ENCODE measurements at regions not wholly inside any gene's neighbourhood (a gene's known extent, or its start where the extent isn't known, plus 50 kb on each side); places are given as distances from the start of the nearest gene placed in this dataset.

DNA sequence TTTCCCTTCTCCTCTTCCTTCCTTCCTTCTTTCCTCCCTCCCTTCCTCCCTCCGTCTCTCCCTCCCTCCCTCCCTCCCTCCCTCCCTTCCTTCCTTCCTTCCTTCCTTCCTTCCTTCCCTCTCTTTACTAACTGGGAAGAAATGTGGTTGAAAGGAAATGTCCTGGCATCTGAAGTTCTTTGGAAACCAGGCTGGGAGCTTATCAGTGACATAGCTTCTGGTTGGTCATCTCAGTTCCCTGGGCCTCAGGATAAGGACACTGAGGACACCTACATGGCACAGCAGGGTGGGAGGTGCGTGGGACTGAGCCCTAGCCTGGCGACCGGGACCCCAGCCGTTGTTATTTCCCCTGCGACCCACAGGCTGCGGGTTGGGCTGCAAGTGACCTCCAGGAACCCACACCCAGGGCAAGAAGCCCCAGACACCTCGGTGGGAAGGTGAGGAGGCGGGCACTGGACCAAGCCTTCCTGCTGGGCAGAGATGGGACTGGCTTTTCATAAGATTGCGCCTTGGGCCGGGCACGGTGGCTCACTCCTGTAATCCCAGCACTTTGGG lies 1486.5 kb downstream of the TBC1D22A start:
- DNase-seq = no peak

DNA sequence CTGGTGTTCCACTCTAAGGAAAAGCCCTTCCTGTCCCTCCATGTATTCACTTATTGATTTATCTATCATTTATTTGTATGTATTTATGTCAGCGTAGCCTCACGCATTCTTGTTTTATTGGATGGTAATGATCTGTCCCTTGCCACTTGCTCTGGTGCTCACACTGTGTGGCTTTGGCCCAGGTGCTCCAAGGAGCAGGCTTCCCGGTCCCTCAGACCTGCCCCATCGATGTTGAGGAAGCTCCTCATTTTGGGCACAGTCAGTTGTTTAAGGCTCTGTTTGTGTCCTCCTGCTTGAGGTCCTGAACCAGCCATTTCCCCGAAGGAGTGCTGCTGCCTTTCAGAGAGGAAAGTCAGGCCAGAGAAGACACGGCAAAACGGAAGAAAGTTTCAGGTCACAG lies 1485.4 kb downstream of the TBC1D22A start:
- DNase-seq = no peak

DNA sequence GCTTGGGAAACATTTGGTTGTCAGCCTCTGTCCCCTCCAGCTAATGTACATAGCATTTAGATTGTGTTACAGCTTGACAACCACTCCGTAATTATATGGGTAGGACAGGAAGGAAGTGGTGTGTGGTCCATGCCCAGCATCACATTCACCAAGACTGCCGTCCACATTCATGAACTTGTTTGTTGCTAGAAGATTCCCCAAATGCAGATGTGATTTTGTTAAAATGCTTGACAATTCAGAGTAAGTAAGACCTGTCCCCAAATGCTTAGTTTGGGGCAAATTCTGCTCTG lies 1482.7 kb downstream of the TBC1D22A start:
- no peak for DNase-seq

DNA sequence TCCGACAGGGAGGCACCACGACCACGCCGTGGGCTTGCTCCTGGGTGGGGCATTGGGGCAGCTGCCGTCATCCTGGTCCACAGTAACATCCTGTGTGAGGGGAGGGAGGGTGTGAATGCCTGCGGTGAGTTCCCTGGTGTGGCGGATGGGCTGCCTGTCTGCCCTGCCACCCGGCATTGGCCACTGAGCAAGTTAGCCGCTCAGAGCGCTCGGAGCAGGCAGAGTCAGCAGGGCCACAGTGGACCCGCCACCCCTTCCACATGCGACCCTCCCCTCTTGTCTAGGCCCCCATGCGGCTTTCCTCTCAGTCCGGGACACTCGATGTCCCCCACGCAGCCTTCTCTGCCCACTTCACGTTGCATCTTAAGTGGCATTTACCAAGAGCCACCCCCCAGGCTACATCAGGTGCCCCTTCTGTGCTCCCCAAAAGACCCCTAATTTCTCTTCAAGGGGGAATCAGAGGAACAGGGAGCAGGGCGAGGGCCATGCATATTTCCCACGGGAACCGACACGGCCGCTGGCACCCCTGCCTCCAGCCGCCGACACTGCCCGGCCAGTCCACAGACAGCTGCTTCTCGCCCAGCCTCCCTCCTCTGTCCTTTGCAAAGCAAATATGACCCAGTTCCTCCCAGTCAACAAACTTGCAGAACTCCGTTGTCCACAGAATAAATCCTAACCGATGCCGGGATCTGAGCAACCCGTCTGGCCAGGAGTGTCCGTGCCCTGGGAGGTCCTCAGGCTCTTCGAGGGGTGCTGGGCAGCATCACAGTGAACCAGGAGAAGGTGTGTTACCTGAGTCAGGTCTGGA lies 1482.1 kb downstream of the TBC1D22A start:
- no peak for DNase-seq

DNA sequence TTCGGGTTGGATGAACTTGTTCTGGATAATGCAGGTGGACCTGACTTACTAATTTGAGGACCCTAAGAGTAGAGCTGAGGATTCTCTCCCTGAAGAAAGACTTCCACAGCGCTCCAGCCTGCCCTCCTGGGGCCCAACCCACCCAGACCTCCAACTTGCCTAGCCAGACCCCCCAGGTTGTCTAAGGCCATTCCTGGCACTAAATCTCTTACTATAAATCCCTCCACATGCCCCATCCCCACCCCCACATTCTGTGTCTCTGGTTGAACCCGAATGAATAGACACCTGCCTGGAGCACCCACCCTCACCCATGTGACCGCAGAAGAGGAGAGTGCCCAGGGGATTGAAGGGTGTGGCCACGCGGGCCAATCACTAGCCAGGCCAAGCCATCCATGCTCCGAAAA lies 1480.0 kb downstream of the TBC1D22A start:
- no peak for DNase-seq

DNA sequence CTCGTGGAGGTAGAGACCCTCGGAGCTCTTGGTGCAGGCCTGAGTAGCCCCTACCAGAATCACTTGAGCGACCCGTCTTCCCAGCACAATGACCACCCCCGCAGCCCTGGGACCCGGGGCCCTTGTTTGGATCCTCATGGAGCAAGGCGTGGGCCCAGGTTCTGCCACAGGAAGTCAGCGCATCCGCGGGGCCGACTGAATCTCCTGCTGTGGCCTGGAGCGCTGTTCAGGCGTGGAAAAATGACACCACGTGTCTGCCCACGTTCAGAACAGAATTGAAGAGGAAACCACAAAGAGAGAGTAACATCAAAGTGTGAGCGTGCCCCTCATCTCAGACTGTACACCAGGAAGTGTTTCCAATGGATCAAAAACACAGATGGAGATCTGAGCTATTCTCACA lies 1479.2 kb downstream of the TBC1D22A start:
- DNase-seq = no peak

DNA sequence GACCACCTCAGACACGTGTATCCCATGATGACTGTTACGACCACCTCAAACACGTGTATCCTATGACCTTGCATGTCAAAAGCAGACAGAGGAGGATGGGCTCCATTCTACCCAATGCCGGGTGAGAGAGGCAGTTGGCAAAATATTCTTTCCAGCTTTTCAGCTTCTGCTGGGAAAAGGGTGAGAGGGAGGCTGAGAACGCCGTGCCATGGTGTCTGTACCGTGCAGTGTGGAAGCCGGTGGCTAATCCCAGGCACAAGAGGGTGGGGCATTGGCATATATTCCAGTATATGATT lies 1478.4 kb downstream of the TBC1D22A start:
- no peak for DNase-seq

DNA sequence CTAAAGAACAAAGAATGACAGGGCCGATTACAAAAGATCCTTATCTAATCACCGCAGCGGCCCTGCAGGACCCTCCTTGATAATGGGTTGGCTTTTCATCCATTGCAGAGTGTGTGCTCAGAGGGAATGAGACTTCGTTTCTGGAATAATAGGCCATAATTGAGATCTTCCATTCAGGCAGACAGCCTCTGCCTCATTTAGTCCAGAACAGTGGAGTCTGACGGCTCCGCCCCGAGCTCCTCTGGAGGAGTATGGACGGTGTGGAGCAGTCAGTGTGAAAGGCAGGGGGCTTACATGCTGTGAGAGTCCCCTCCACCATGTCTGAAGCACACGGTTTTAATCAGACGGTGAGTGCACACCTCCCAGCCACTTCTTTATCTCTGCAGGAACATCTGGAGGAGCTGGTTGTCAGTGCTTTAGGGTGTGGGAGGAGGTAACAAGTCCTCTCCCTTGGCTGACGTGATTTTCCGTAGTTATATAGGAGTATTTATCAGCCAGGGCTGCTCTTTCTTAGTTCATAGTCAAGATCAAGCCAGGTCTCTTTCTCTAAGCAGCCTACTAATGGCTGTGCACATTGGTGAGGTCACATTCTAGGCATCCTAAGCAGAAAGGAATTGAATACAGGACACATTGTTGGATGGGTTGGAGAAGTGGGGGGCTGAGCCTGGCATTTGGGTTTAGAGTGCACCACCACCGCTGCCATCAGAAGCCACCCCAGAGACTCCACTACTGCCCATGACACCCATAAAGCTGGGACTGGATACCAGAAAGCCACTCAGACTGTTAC lies 1477.9 kb downstream of the TBC1D22A start:
- DNase-seq = no peak

DNA sequence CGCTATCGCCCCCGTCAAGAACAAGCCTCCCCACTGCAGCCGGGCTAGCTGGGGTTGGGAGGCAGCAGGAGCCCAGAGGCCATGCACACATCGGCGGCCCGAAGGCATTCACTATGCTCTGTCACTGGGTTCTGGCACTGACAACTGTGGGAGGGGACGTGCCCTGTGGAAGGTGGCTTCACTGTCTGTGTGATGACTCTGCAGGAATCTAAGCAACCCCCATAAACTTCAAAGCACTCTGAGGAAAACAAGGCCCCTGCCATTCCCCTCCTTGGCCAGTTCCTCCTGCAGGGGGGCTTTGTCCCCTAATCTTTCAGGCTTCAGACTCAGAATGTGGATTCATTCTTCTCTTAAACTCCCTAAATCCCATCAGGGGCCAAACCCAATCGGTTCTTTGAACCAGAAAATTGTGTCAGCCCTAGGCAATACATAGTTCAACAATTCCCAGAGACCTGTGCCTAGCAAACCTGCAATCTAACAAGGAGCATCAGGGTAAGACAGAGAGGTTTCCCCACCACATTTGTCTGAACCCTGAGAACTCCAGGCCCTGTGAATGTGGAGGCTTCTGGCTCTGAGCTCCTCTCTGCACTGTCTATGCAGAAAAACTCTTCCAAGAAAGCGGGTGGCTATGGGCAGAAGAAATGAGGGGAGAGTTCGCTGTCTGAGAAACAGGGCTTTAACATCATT lies 1477.2 kb downstream of the TBC1D22A start:
- DNase-seq = no peak

DNA sequence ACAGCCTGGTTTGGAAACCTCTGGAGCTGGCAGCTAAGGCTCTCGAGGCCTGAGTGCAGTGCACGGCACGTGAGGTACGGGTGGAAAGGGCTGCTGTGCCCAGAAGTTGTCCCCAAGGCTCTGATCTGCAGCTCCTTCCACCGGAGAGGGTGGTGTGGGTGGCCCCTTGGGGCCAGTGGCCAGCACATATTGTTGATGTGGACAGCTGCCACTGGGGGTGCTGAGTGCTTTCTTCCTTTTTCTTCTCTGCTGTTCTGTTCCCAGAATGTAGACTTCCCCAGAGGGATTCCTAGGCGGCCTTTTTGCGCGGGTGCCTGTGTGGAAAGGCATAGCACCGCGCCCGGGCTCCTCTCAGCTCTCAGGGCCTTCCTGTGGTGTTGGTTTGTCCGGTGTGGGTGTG lies 1476.5 kb downstream of the TBC1D22A start:
- DNase-seq = no peak

DNA sequence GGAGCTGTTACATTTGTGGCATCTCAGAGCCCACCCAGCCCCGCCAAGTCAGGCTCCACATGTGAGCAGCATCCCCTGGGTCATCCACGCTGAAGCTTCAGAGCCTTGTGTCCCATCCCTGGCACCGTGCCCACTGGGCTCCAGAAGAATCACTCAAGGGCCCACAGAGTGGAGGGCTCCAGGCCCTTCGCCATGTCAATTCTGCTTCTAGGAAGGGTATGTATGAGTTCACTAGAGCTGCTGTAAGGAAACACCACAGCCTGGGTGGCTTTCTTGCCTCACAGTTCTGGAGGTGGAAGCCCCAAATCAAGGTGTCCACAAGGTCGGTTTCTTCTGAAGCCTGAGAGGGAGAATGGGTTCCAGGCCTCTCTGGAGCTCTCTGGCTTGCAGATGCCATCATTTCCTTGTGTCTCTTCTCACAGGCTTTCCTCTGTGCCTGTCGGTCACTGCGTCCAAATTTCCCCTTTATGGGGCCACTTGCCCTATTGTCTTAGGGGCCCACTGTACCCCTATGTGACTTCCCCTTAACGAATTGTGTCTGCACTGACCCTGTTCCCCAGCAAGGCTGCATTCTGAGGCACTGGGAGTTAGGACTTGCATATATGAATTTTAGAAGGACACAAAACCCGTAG lies 1476.0 kb downstream of the TBC1D22A start:
- no peak for DNase-seq

DNA sequence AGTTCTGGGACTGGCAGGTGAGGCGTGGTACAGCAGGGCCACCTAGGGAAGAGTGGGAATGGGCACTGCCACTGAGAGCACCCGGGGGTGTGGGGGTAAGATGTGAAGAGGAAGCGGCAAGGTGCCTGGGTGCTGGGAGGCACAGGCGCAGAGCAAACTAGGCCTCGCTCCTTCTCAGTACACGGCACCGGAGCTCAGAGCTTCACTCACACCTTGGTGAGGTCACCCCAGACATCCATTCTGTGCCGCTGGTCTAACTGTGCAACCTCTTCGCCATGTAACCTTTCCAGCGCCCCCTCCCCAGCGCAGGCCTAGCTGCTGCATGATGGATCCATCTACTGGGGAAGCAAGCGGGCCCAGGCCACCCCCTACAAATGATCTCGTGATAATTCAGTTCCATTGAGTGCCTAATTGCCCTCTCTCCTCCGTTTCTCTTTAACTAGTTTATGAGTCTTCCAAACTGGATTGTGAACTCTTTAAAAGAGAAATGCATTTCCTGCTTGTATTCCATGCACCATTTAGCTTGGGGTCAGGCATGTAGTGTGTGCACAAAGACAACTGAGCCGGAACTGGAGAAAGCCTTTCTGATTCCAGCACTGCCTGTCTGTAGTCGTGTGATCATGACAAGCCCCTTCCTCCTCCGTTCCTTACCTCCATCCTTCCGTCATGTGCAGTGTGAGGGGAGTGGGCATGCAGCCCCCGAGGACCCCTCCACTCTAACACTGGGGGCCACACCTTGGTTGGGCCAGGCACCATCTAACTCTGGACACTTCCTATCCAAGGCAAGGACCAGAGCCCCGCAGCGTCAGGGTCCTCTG lies 1475.2 kb downstream of the TBC1D22A start:
- DNase-seq = no peak

DNA sequence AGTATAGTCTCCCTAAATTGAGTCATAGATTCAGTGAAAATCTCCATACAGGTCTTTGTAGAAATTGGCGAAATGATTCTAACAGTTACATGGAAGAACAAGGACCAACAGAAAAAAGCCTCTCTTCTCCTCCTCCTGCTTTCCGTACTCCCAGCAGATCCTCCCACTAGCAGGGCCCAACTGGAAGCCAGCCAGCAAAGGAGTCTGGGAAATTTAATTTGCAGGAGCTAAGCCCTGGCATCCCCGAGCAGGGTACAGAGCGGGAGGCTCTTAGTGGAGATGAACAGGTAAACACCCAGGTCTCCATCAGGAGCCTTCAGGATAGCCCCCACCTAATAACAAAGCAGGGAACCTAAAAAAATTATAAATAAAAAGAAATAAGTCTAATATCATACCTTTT lies 1473.8 kb downstream of the TBC1D22A start:
- no peak for DNase-seq

DNA sequence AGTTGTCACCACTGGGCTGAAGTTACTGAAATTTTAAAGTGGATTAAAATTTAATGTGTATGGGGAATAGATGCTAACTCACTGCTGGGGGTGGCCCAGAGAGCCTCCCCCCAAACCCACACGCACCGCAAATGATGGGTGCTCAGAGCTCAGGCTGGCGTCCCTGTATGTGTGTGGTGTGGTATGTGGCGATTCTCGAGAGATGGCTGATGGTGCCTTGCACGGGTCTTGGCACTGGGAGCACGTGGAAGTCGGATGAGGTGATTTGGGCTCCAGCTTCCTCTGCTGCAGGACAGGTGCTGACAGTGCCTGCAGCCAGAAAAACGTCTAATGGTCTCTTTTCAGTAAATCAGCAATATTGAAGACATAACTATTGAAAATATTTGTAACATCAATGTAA lies 1473.3 kb downstream of the TBC1D22A start:
- no peak for DNase-seq

DNA sequence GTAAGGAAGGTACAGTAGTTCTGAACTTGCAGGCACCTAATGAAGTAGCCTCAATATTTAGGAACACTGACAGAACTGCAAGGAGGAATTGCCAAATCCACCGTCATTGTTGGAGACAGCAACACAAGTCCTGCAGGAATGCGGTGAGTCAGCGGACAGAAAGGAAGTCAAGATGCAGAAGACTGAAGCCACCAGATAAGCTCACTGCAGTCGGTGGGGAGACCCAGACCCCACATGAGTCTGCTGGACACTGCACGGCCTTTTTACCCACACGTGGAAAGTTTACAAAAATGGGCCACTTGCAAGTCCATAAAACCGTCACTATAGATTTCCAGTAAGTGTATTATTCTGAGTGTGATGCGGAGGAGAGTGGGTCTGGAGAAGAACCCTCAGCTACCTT lies 1471.6 kb downstream of the TBC1D22A start:
- no peak for DNase-seq

DNA sequence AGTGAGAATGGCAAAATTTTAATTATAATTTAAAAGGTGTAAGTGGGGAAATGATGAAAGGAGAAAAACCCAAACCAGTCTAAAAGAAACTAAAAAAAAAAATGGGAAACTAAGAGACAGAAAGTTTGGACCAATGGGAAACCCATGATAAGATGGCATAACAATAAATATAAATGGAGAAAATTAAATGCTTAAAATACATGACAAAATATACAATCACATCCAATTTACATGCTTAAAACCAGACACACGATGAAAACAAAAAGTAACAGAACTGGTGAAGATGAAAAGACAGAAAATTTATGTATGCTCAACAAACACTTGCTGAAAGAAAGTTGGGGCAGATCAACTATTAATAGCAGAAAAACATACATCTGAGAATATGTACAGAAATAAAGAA lies 1471.1 kb downstream of the TBC1D22A start:
- DNase-seq = no peak

DNA sequence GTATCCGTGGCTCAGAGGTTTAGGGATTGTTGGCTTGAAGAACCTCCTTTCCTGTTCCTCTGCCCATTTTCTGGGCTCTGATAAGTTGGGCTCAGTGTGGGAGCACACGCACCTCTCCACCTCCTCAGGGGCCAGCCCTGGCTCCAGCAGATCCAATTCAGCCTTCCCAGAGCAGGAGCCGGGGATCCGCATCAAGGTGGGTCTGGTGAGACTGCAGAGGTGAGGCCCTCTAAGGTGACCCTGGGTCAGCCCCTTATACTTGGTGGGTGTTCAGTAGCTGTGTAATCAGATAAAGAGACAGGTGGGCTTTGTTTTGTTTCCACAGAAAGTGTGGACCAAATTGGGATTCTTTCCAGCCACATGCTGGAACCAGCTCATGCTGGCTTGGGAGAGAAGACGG lies 1466.0 kb downstream of the TBC1D22A start:
- no peak for DNase-seq

DNA sequence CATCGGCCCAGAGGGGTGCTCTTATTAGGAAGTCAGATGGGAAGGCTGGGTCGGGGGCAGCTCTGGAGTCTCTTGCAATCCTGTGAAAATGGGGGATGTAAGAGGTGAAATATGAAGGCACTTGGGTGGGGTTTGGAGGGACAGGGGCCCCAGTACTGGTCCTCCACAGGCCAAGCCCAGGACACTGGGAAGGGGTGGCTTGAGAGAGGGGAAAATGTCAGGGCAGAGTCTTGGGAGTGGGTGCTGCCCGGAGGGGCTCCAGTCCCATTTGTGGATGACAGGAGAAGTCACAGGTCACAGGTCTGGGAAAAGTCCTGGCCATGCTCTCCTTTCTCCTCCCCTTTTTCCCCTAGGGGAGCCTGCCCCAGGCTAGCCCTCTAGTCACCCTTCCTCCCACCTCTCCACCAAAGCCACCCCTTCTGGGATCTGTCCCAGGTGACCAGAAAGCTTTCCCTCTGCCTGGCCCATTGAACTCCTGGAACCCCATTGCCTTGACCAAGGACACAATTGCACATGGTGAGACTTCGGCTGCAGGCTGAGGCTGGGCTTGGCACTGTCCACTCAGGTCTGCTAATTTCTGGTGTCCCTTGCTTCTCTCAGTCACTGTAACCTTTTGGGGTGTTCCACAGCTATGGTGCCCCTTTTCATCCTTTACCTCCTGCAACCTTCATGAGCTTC lies 1465.0 kb downstream of the TBC1D22A start:
- DNase-seq = no peak

DNA sequence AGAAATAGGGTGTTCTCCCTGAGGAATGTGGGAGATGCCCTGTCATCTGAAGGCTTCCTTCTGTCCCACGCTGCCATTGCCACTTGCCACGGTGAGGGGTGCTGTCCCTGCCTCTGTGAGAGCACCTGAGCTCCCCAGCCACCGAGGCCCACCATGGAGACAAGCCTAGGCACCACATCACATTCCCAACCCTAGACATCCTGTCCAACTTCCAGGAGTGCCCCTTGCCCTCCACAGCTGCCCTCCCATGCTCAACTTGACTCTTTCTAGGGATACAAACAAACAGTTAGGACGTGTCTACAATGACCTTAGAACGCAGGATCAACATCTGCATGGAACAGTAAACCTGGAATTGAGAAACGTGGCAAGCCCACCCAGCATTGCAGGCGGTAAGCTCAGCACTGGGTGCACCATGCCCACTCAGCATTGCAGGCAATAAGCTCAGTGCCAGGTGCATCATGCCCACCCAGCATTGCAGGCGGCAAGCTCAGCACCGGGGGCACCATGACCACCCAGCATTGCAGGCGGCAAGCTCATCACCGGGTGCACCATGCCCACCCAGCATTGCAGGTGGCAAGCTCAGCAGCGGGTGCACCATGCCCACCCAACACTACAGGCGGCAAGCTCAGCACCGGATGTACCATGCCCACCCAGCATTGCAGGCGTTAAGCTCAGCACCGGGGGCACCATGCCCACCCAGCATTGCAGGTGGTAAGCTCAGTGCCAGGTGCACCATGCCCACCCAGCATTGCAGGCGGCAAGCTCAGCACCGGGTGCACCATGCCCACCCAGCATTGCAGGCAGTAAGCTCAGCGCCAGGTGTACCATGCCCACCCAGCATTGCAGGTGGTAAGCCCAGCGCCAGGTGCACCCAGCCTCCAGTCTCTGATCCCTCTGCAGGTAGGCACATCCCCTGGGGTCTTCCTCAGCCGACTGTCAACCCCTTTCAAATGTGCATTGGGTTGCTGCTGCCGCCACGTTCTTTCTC lies 1463.9 kb downstream of the TBC1D22A start:
- no peak for DNase-seq

DNA sequence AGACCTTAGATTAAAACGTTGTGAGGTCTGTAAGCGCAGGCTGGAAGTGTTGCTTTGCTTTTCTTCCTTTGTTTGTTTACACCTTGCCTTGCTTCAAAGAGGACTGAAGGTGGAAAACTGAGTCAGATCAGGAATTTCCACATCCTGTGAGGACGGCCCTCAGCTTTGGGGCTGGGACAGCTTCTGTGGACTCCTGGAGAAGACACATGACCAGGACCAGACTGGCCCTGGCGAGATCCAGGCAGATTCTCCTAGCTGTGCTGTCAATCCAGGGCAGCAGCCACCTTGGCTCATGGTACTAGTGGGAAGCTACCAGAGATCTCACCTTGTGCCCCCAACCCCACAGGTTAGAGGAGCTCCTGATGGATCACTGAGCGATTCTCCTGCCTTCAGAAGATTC lies 1461.9 kb downstream of the TBC1D22A start:
- no peak for DNase-seq
